HepG2 (cell line): ENCODE measurements at regions not wholly inside any gene's neighbourhood (a gene's known extent, or its start where the extent isn't known, plus 50 kb on each side); places are given as distances from the start of the nearest gene placed in this dataset.

ENCODE experiments used
- FOXJ3 ChIP-seq: sonication (generic); formaldehyde crosslinking; IDR thresholded peaks from 2 replicates; pipeline ENCODE4 v1.4.0; 2020; ENCODE audit warnings: missing genetic modification reagents, mild to moderate bottlenecking, borderline replicate concordance
- JUNB ChIP-seq: sonication (generic); formaldehyde crosslinking; IDR thresholded peaks from 2 replicates; pipeline ENCODE4 v1.8.0; 2022; ENCODE audit warnings: missing genetic modification reagents, mild to moderate bottlenecking, borderline replicate concordance
- MAZ ChIP-seq, 2 experiments: sonication (generic) in 1 of 2; formaldehyde crosslinking in 1 of 2; IDR thresholded peaks; 2 replicates each; pipeline versions ENCODE4 v1.5.0 to v1.6.1; 2012 to 2020; ENCODE audit warnings: low read depth in 2 of 2, mild to moderate bottlenecking in 2 of 2, borderline replicate concordance in 1 of 2, improper control_type of control experiment in 1 of 2, low read length in 1 of 2, missing genetic modification reagents in 1 of 2, moderate library complexity in 1 of 2
- NFIC ChIP-seq: IDR thresholded peaks from 2 replicates; pipeline ENCODE4 v1.6.1; 2012; ENCODE audit warnings: mild to moderate bottlenecking, low read length, inconsistent platforms
- PRPF4 ChIP-seq: fragments of 200-400 bp; formaldehyde crosslinking; IDR thresholded peaks from 2 replicates; pipeline ENCODE4 v1.6.1; 2016; ENCODE audit warnings: low read length, low read depth; ENCODE audit not compliant: poor library complexity, severe bottlenecking
- SIX1 ChIP-seq: sonication (generic); formaldehyde crosslinking; IDR thresholded peaks from 2 replicates; pipeline ENCODE4 v1.4.0; 2020; ENCODE audit warnings: missing genetic modification reagents, borderline replicate concordance
- SRF ChIP-seq: IDR thresholded peaks from 2 replicates; pipeline ENCODE4 v1.6.1; 2011; ENCODE audit warnings: mild to moderate bottlenecking, low read depth, low read length, moderate library complexity
- ZFAT ChIP-seq: sonication (generic); formaldehyde crosslinking; conservative IDR thresholded peaks from 2 replicates; pipeline ENCODE4 v1.8.1; 2023; ENCODE audit warnings: missing genetic modification reagents, inconsistent platforms
- TF ChIP-seq, protein P1 (sequence below): sonication (generic); formaldehyde crosslinking; conservative IDR thresholded peaks from 2 replicates; pipeline ENCODE4 v1.8.0; 2022; ENCODE audit warnings: low read depth, missing genetic modification reagents
- TF ChIP-seq, protein P2 (sequence below): IDR thresholded peaks from 2 replicates; pipeline ENCODE4 v1.6.1; 2016; ENCODE audit warnings: mild to moderate bottlenecking, missing biosample characterization, missing genetic modification reagents
- TF ChIP-seq, protein P3 (sequence below): sonication (generic); formaldehyde crosslinking; IDR thresholded peaks from 2 replicates; pipeline ENCODE4 v1.5.0; 2020; ENCODE audit warnings: mild to moderate bottlenecking, missing genetic modification reagents, moderate library complexity
- TF ChIP-seq, protein P4 (sequence below): sonication (generic); IDR thresholded peaks from 2 replicates; pipeline ENCODE4 v1.6.1; 2016; ENCODE audit warnings: low read depth, borderline replicate concordance
- TF ChIP-seq, protein P5 (sequence below): fragments of 450-650 bp; IDR thresholded peaks from 2 replicates; pipeline ENCODE4 v1.6.1; 2017; ENCODE audit warnings: mild to moderate bottlenecking
- TF ChIP-seq, protein P6 (sequence below): fragments of 450-650 bp; IDR thresholded peaks from 2 replicates; pipeline ENCODE4 v1.6.1; 2016

DNA sequence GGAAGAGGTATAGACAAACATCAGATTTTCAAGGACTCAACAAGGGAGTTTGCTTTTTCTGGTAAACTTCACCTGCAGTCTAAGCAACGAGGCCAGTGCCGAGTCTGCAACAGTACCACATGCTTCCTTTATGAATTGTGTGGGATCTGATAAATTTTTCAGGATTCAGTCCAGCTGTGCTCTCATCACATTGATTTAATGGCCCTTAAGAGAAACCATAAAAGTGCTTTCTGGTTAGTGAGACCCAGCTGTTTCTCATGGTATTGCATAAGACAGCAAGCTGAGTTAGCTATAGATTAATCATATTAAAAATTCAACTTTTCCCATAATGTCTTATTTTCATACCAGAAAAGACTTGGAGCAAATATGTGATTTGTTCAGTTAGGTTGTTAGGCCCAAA is 291.4 kb downstream of the CENPW start:
- TF ChIP-seq MAZ (IDR thresholded peaks at IDR 0.05; ENCODE audit: borderline replicate concordance, low read depth, low read length) (no peak), MAZ (CRISPR knock-in tag; IDR thresholded peaks at IDR 0.05; ENCODE audit: low read depth) (no peak), FOXJ3 (CRISPR knock-in tag) (no peak), ZFAT (CRISPR knock-in tag) (no peak), JUNB (CRISPR knock-in tag) (no peak), PRPF4 (no peak), NFIC (no peak), SIX1 (CRISPR knock-in tag) (no peak), SRF (no peak)
- TF ChIP-seq, protein P1, sequence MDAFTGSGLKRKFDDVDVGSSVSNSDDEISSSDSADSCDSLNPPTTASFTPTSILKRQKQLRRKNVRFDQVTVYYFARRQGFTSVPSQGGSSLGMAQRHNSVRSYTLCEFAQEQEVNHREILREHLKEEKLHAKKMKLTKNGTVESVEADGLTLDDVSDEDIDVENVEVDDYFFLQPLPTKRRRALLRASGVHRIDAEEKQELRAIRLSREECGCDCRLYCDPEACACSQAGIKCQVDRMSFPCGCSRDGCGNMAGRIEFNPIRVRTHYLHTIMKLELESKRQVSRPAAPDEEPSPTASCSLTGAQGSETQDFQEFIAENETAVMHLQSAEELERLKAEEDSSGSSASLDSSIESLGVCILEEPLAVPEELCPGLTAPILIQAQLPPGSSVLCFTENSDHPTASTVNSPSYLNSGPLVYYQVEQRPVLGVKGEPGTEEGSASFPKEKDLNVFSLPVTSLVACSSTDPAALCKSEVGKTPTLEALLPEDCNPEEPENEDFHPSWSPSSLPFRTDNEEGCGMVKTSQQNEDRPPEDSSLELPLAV (CRISPR knock-in tag), result no peak
- TF ChIP-seq, protein P2, sequence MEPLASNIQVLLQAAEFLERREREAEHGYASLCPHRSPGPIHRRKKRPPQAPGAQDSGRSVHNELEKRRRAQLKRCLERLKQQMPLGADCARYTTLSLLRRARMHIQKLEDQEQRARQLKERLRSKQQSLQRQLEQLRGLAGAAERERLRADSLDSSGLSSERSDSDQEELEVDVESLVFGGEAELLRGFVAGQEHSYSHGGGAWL (CRISPR knock-in tag), result no peak
- TF ChIP-seq, protein P3, sequence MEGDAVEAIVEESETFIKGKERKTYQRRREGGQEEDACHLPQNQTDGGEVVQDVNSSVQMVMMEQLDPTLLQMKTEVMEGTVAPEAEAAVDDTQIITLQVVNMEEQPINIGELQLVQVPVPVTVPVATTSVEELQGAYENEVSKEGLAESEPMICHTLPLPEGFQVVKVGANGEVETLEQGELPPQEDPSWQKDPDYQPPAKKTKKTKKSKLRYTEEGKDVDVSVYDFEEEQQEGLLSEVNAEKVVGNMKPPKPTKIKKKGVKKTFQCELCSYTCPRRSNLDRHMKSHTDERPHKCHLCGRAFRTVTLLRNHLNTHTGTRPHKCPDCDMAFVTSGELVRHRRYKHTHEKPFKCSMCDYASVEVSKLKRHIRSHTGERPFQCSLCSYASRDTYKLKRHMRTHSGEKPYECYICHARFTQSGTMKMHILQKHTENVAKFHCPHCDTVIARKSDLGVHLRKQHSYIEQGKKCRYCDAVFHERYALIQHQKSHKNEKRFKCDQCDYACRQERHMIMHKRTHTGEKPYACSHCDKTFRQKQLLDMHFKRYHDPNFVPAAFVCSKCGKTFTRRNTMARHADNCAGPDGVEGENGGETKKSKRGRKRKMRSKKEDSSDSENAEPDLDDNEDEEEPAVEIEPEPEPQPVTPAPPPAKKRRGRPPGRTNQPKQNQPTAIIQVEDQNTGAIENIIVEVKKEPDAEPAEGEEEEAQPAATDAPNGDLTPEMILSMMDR (CRISPR knock-in tag), result no peak
- TF ChIP-seq, protein P4, sequence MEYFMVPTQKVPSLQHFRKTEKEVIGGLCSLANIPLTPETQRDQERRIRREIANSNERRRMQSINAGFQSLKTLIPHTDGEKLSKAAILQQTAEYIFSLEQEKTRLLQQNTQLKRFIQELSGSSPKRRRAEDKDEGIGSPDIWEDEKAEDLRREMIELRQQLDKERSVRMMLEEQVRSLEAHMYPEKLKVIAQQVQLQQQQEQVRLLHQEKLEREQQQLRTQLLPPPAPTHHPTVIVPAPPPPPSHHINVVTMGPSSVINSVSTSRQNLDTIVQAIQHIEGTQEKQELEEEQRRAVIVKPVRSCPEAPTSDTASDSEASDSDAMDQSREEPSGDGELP, result no peak
- TF ChIP-seq, protein P5, sequence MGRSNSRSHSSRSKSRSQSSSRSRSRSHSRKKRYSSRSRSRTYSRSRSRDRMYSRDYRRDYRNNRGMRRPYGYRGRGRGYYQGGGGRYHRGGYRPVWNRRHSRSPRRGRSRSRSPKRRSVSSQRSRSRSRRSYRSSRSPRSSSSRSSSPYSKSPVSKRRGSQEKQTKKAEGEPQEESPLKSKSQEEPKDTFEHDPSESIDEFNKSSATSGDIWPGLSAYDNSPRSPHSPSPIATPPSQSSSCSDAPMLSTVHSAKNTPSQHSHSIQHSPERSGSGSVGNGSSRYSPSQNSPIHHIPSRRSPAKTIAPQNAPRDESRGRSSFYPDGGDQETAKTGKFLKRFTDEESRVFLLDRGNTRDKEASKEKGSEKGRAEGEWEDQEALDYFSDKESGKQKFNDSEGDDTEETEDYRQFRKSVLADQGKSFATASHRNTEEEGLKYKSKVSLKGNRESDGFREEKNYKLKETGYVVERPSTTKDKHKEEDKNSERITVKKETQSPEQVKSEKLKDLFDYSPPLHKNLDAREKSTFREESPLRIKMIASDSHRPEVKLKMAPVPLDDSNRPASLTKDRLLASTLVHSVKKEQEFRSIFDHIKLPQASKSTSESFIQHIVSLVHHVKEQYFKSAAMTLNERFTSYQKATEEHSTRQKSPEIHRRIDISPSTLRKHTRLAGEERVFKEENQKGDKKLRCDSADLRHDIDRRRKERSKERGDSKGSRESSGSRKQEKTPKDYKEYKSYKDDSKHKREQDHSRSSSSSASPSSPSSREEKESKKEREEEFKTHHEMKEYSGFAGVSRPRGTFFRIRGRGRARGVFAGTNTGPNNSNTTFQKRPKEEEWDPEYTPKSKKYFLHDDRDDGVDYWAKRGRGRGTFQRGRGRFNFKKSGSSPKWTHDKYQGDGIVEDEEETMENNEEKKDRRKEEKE, result no peak
- TF ChIP-seq, protein P6, sequence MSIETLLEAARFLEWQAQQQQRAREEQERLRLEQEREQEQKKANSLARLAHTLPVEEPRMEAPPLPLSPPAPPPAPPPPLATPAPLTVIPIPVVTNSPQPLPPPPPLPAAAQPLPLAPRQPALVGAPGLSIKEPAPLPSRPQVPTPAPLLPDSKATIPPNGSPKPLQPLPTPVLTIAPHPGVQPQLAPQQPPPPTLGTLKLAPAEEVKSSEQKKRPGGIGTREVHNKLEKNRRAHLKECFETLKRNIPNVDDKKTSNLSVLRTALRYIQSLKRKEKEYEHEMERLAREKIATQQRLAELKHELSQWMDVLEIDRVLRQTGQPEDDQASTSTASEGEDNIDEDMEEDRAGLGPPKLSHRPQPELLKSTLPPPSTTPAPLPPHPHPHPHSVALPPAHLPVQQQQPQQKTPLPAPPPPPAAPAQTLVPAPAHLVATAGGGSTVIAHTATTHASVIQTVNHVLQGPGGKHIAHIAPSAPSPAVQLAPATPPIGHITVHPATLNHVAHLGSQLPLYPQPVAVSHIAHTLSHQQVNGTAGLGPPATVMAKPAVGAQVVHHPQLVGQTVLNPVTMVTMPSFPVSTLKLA, result no peak
